Cardiac fibroblast (primary cell): ENCODE measurements at regions not wholly inside any gene's neighbourhood (a gene's known extent, or its start where the extent isn't known, plus 50 kb on each side); places are given as distances from the start of the nearest gene placed in this dataset.

Experiments used
- DNase-seq, 2 donors: peaks; one replicate each; pipeline versions ENCODE4 v3.0.0 to v3.0.0-alpha.2; 2010; ENCODE audit warnings: low read depth in 2 of 2
- H3K4me3 ChIP-seq, 2 donors: replicated peaks in 1 of 2; 1 replicate in 1 of 2; 2 replicates in 1 of 2; pipeline ENCODE4 v1.5.1; 2011; ENCODE audit warnings: low read depth in 2 of 2, low read length in 2 of 2, mild to moderate bottlenecking in 2 of 2, moderate library complexity in 1 of 2
- CTCF ChIP-seq: IDR thresholded peaks from one replicate; pipeline ENCODE4 v1.5.1; 2011; ENCODE audit warnings: low read depth, mild to moderate bottlenecking, low read length, inconsistent platforms

DNA sequence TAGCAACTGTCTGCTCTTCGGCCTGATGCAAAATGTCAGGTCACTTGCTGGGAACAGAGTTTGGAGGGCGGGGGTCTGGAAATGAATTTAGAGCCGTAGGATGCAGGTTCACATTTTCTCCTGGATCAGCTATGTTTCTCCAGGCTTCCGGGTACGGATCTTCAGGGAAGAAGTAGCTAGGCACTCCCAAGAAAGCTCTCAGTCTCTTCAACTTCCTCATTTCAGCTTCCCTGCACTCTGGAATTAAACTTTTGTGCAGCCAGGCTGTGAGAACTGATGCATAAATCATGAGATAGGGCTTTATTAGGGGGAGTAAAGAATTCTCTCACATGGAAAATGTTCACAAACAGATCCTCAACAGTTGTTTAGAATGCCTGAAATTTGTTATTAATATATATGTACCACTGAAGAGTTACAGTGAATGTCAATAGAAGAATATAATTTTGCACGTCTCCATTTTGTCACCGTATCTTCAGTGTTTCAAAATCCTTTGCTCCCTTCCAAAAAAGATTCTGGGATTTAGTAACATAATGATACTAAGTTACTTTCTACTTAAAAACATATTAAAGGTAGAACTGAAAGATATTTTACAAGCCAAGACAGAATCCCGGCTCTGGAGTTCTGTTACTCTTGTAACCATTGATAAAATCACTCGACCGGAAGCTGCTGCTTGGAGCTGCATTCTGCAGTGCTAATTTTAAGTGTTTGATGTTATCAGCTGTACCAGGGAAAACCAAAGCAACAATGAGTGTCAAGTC lies 178.5 kb upstream of the P2RY1 start:
- no peak overlapping the region for H3K4me3 ChIP-seq
- DNase-seq = peak in 1 of 2 donors; percentile 16
- no peak for TF ChIP-seq CTCF

GRCh38 chr3:152656972-152657355 lies 178.0 kb upstream of the P2RY1 start:
- TF ChIP-seq CTCF = no peak
- no peak overlapping the region for H3K4me3 ChIP-seq

GRCh38 chr3:152658977-152659720 lies 175.8 kb upstream of the P2RY1 start:
- H3K4me3 ChIP-seq = no peak overlapping the region
- no peak for DNase-seq
- TF ChIP-seq CTCF = no peak

More at GRCh38 chr3:152656972-152657355, 178.0 kb upstream of the P2RY1 start:
- DNase-seq = no peak

DNA sequence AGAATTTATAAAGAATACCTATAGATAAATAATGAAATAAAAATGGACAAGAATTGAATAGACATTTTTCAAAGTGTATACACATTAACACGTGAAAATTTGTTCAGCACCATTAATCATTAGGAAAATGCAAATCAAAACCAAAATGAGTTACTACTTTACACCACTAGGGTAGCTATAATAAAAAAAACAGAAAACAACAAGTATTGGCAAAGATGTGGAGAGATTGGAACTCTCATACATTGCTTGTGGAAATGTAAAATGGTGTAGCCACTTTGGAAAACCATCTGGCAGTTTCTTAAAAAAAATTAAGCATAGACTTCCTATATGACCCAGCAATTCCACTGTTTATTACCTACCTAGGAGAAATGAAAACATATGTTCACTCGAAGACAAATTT lies 172.8 kb upstream of the P2RY1 start:
- peak; percentile 4 for TF ChIP-seq CTCF
- no peak overlapping the region for H3K4me3 ChIP-seq
- no peak for DNase-seq

- no peak overlapping the region for H3K4me3 ChIP-seq
- DNase-seq = no peak
- no peak for TF ChIP-seq CTCF
Measured at GRCh38 chr3:152664766-152665165, 170.2 kb upstream of the P2RY1 start.

- no peak overlapping the region for H3K4me3 ChIP-seq
- TF ChIP-seq CTCF = no peak
- DNase-seq = no peak
Measured at GRCh38 chr3:152667267-152667666, 167.7 kb upstream of the P2RY1 start.
